ENCODE measurements at regions not wholly inside any gene's neighbourhood (a gene's known extent, or its start where the extent isn't known, plus 50 kb on each side); places are given as distances from the start of the nearest gene placed in this dataset.
"Not testable (repeated sequence)": the region's sequence is repeated elsewhere in the genome, so short reads cannot be mapped to it uniquely, and the experiment has no call there.

GRCh38 chr5:114789773-114790402, 379.8 kb downstream of the TRIM36 start:
- no peak for DNase-seq

GRCh38 chr5:114782869-114783268, 386.8 kb downstream of the TRIM36 start:
- no peak for DNase-seq

DNA sequence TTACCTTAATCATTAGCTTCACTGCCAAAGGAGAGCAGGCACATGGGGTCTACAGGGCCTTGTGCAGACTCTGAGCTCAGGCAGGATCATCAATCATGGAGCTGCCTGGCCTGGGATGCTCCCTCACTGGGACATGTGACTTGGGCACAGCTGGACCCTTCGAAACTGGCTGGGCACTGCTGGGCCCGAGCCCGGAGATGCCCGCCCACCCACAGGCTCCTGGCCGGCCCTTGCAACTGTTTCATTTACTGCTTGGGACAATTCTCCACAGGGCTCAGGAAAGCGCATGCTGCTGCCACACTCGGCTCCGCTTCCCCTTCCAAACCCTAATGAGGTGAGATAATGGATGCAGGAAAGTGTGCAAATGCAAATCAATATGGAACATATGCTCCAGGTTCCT, 387.5 kb downstream of the TRIM36 start:
- DNase-seq, result no peak

DNA sequence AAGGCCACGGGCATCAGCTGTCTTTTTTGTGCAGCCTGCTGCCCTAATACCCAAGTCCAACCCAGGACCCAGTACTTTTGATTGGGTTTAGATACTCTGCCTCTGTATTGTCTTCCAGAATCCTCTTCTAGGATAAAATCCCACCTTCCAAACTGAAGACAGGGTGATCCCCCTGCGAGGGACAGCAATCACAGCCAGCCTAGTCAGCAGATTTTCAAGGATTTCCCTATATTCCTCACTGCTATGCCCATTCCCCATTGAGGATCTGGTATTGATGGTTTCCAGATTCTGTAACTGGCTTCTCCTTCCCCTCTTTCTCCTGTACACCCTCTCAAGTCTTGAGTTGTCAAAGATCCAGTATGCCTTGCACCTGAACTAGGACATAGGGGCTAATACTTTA, 389.4 kb downstream of the TRIM36 start:
- DNase-seq, result no peak

DNA sequence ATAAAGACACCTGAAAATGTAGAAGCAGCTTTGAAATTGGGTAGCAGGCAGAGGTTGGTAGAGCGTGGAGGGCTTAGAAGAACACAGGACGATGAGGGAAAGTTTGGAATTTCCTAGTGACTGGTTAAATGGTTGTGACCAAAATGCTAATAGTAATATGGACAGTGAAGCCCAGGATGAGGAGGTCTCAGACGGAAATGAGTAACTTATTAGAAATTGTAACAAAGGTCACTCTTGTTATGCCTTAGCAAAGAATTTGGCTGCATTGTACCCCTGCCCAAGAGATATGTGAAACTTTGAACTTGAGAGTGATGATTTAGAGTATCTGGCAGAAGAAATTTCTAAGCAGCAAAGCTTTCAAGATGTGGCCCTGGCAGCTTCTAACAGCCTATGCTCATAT, 382.5 kb downstream of the KCNN2 start:
- no peak for DNase-seq

DNA sequence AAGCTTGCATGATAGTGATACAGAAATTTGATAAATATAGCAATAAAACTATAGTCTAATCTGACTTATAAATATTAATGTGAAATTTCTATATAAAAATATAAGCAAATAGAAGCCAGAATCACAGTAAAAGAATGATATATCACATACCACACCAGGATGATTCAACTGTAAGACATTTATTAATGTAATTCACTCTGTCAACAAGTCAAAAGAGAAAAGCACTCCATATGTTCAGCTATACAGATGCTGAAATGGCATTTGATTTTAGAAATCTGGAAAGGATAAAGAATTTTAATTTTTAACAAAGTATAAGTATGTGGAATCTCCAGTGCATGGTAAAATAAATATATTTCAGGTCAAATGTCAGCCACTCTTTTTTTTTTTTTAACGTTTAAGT, 372.4 kb downstream of the KCNN2 start:
- DNase-seq, result no peak

DNA sequence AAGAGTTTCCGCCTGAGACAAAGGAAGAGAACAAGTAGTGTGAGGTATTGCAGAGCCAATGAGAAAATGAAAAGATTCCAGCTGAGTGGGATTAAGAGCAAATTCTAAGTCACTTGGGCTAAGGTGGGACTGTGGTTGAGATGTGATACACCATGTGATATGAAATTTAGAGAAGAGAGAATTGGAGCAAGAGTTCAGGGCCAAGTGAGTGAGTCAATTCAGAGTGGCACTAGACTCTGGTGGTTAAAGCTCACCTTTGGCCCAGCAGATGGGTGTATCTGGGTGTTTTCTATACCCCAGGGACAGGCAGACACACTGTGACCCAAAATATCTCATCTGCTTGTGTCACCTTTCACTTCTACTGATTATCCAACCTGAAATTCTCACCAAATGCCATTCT, 368.1 kb downstream of the KCNN2 start:
- no peak for DNase-seq

GRCh38 chr5:114727358-114727757, 365.5 kb downstream of the KCNN2 start:
- DNase-seq, result no peak

GRCh38 chr5:114726131-114726530, 364.3 kb downstream of the KCNN2 start:
- DNase-seq, result no peak

DNA sequence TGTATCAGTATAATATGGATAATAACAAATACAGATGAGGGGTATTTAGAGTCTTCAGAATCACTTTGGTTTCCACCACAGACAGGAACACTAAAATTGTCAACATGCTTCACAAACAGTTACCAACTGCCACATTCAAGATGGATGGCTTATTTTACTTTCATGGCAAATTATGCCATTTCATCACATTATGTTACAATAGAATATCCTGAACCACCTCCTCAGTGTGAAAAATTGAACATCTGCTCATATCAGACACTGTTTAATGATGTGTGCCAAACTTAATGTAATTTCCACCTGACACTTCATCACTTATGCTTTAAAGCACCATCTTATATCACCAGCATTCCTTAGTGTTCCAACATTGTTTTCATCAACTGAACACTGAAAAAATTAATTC, 357.4 kb downstream of the KCNN2 start:
- DNase-seq, result no peak

- no peak for DNase-seq
Observed at GRCh38 chr5:114716955-114717354, 355.1 kb downstream of the KCNN2 start.

DNA sequence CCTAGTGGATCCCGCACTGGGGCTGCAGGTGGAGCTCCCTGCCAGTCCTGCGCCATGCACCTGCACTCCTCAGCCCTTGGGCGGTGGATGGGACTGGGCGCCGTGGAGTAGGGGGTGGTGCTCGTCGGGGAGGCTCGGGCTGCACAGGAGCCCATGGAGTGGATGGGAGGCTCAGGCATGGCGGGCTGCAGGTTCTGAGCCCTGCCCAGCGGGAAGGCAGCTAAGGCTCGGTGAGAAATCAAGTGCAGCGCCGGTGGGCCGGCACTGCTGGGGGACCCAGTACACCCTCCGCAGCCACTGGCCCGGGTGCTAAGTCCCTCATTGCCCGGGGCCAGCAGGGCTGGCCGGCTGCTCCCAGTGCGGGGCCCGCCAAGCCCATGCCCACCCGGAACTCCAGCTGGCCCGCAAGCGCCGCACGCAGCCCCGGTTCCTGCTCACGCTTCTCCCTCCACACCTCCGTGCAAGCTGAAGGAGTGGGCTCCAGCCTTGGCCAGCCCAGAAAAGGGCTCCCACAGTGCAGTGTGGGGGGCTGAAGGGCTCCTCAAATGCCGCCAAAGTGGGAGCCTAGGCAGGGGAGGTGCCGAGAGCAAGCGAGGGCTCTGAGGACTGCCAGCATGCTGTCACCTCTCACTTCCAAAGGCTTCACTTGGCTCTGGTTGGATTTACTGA, 342.5 kb downstream of the KCNN2 start:
- DNase-seq, result not testable (repeated sequence)

DNA sequence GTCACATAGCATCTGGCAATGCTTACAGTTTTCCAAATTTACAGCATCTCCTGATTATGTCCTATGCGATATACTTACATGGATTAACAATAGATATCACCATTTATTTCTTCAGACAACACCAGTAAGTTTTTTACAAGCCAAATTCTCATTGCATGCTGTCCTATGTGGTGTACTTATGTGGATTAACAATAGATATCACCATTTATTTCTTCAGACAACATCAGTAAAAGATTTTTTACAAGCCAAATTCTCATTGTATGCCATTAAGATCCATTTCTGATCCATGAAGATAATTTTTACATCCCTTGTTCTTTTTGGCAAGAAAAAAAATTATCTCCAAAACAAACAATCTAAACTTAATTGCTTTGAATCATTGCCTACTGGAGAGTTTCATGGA, 340.9 kb downstream of the KCNN2 start:
- DNase-seq, result no peak

GRCh38 chr5:114702136-114702535, 340.3 kb downstream of the KCNN2 start:
- no peak for DNase-seq

DNA sequence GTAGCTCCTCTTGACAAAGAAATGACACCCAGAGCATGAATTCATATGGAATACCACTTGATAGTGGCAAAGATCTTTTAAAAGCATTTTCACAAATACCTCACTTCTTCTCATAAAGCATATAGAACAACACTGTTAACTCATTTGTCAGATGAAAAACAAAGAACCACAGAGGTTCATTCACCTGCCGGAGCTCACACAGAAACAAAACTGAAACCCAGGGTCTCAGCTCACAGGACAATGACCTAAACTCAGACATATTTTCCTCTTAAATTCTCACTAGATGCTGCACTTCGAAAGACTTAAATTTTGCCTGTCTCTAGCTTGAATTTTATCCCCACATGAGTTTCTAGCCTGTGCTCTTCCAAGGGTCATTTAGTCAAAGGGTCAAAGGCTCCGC, 339.0 kb downstream of the KCNN2 start:
- no peak for DNase-seq

DNA sequence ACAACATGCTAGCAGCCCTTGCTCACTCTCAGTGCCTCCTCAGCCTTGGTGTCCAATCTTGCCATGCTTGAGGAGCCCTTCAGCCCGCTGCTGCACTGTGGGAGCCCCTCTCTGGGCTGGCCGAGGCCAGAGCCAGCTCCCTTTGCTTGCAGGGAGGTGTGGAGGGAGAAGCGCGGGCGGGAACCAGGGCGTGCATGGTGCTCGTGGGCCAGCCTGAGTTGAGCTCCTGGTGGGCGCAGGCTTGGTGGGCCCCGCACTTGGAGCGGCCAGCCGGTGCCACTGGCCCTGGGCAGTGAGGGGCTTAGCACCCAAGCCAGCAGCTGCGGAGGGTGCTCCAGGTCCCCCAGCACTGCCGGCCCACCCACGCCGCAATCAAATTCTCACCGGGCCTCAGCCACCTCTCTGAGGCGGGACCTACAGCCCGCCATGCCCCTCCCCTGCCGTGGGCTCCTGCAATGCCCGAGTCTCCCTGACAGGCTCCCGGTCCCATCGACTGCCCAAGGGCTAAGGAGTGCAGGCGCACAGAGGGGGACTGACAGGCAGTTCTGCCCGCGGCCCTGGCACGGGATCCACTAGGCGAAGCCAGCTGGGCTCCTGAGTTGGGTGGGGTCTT, 333.5 kb downstream of the KCNN2 start:
- DNase-seq, result no peak

DNA sequence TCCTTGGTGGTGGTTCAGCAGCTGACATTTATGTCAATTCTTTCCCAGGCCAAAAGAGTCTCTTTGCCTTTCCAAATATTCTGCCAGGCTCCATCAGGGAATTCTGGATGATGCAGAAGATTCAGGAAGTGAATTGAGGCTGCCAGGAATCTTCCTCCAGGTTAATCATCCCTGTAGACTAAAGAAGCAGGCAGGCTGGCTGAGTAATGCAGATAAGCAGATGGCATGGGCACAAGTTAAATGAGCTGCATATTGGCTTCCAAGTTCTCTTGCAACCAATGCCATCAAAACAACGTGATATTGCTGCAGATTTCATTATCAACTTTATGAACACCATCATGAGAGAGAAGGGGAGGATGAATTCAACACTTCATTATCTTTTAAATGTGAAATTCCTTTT, 324.5 kb downstream of the KCNN2 start:
- no peak for DNase-seq

DNA sequence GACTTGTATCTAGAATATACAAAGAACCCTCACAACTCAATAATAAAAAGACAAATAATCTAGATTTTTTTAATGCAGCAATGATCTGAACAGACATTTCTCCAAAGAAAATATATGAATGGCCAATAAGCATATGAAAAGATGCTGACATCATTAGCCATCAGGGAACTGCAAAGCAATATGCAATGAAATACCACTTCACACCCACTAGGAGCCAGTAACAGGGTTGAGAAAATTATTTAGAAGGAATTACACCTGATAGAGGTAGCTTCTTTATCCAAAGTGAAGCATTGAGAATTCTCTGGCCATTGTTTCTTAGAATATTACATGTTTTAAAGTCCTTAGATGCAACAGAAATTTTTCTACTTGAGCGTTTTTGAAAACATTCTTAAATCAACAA, 316.9 kb downstream of the KCNN2 start:
- DNase-seq, result no peak

GRCh38 chr5:114665551-114665950, 303.7 kb downstream of the KCNN2 start:
- no peak for DNase-seq

- no peak for DNase-seq
Observed at GRCh38 chr5:114660791-114661190, 298.9 kb downstream of the KCNN2 start.

GRCh38 chr5:114658194-114658593, 296.3 kb downstream of the KCNN2 start:
- DNase-seq, result no peak

GRCh38 chr5:114657342-114658130, 295.7 kb downstream of the KCNN2 start:
- no peak for DNase-seq

DNA sequence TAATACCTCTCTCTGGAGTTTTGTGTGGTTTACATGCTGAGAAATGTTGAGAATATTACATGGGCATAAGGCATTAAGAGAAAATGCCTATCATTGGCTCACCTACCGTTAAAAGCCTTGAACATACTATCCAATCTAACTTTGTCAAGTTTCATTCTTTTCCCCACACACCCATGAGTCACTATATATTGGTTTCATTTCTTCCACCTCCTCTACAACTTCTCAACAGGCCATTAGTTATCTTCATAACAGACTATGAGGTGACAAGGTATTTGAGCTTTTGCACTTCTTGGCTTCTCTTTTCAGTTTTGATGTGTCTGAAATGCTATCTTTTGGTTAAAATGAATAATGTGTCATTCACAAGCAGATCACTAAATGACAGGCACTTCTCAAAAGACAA, 288.0 kb downstream of the KCNN2 start:
- no peak for DNase-seq

DNA sequence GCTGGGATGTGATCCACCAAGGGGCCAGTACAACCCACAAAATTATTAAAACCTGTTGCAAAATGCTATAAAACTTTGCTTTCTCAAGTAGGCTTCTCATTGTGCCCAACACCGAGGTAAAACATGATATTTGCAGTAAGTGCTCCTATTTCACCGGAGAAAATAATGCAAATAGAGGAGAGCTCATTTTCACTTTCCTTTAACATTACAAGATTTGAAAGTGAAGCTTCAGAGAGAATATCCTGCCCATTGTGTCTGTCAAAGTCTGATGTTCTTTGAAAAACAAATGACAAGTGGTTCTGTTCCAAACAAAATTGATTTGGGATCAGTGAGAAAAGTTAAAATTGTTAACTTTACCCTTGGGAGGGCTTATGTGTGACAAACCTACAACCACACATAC, 287.1 kb downstream of the KCNN2 start:
- no peak for DNase-seq
